Keratinocyte (primary cell): ENCODE measurements at regions not wholly inside any gene's neighbourhood (a gene's known extent, or its start where the extent isn't known, plus 50 kb on each side); places are given as distances from the start of the nearest gene placed in this dataset.

ENCODE experiments used
- DNase-seq: peaks from one replicate; pipeline ENCODE4 v3.0.0-alpha.2; 2011; ENCODE audit warnings: low read depth, missing footprints, low spot score
- FAIRE-seq: peaks from 2 replicates; lab custom pipeline; 2011; peaks lifted over from hg19 to GRCh38; lab: Jason Lieb, UNC
- H2AFZ ChIP-seq: 2 replicates; pipeline ENCODE4 v1.6.0; 2012; ENCODE audit warnings: low read length, control low read depth, inconsistent platforms; ENCODE audit not compliant: control insufficient read depth
- H3K27ac ChIP-seq: 2 replicates; pipeline ENCODE4 v1.5.1; 2011; ENCODE audit warnings: low read length; ENCODE audit not compliant: control insufficient read depth, insufficient read depth
- H3K27me3 ChIP-seq: 3 replicates; pipeline ENCODE4 v1.6.0; 2011; ENCODE audit warnings: low read length; ENCODE audit not compliant: control insufficient read depth, insufficient read depth; ENCODE audit errors: extremely low read depth
- H3K36me3 ChIP-seq, 2 experiments: 2 replicates in 1 of 2; 3 replicates in 1 of 2; pipeline ENCODE4 v1.5.1; 2011; ENCODE audit warnings: low read length in 2 of 2, mild to moderate bottlenecking in 1 of 2; ENCODE audit not compliant: control insufficient read depth in 2 of 2, insufficient read depth in 2 of 2; ENCODE audit errors: extremely low read depth in 1 of 2
- H3K4me1 ChIP-seq: 3 replicates; pipeline ENCODE4 v1.5.1; 2011; ENCODE audit warnings: low read length; ENCODE audit not compliant: control insufficient read depth, insufficient read depth; ENCODE audit errors: extremely low read depth
- H3K4me2 ChIP-seq: 3 replicates; pipeline ENCODE4 v1.6.0; 2011; ENCODE audit warnings: low read depth, low read length; ENCODE audit not compliant: control insufficient read depth, insufficient read depth; ENCODE audit errors: extremely low read depth
- H3K4me3 ChIP-seq, 3 experiments: fragments of 200-600 bp in 1 of 3; sonication (generic) in 1 of 3; 2 replicates in 2 of 3; 3 replicates in 1 of 3; pipeline ENCODE4 v1.5.1; 2011 to 2016; ENCODE audit warnings: low read length in 3 of 3, mild to moderate bottlenecking in 3 of 3, control low read depth in 2 of 3, inconsistent platforms in 1 of 3, low read depth in 1 of 3, mixed read lengths in 1 of 3, mixed run types in 1 of 3, moderate library complexity in 1 of 3; ENCODE audit not compliant: control insufficient read depth in 2 of 3, insufficient read depth in 2 of 3; ENCODE audit errors: extremely low read depth in 1 of 3
- H3K79me2 ChIP-seq: 2 replicates; pipeline ENCODE4 v1.6.0; 2012; ENCODE audit warnings: low read length; ENCODE audit not compliant: control insufficient read depth, insufficient read depth
- H3K9ac ChIP-seq: 3 replicates; pipeline ENCODE4 v1.6.0; 2011; ENCODE audit warnings: low read length; ENCODE audit not compliant: control insufficient read depth, insufficient read depth; ENCODE audit errors: extremely low read depth
- H3K9me1 ChIP-seq: 3 replicates; pipeline ENCODE4 v1.6.0; 2011; ENCODE audit warnings: low read length; ENCODE audit not compliant: control insufficient read depth, insufficient read depth; ENCODE audit errors: extremely low read depth
- H3K9me3 ChIP-seq: 2 replicates; pipeline ENCODE4 v1.5.1; 2012; ENCODE audit warnings: low read depth, low read length; ENCODE audit not compliant: control insufficient read depth
- H4K20me1 ChIP-seq: 3 replicates; pipeline ENCODE4 v1.6.0; 2011; ENCODE audit warnings: low read length; ENCODE audit not compliant: control insufficient read depth, insufficient read depth; ENCODE audit errors: extremely low read depth
- EZH2 ChIP-seq: IDR thresholded peaks from one replicate; pipeline ENCODE4 v1.6.1; 2012; ENCODE audit warnings: inconsistent platforms, mild to moderate bottlenecking, low read length, moderate library complexity
- dilution Hi-C: fragments of 300-500 bp; cut with MboI; formaldehyde crosslinking; loops from one replicate; pipeline ENCODE4 v1.7.0; 2020; ENCODE audit warnings: low sequenced_read_pairs; ENCODE audit not compliant: extremely low pct_ligation_motif_present
- TF ChIP-seq, protein P1 (sequence below), 3 experiments: IDR thresholded peaks in 1 of 3; conservative IDR thresholded peaks in 1 of 3; optimal IDR thresholded peaks in 1 of 3; 2 replicates in 2 of 3; 3 replicates in 1 of 3; pipeline versions ENCODE3 to v1.5.1; 2011; ENCODE audit warnings: low read length in 3 of 3, mild to moderate bottlenecking in 3 of 3, moderate library complexity in 2 of 3, control low read depth in 1 of 3, inconsistent platforms in 1 of 3; ENCODE audit not compliant: insufficient read depth in 2 of 3; ENCODE audit errors: extremely low read depth in 1 of 3

- dilution Hi-C loops = no loop called here
- Histone ChIP-seq H3K27me3 (no peaks in the 10 kb centered on the region), H2AFZ (no peak overlapping the region), H3K4me3 (no peak overlapping the region), H3K4me2 (no peak overlapping the region), H3K4me1 (no peaks in the 10 kb centered on the region), H3K27ac (no peak overlapping the region), H3K9me3 (no peaks in the 10 kb centered on the region), H4K20me1 (no peaks in the 10 kb centered on the region), H3K9ac (no peak overlapping the region), H3K79me2 (no peaks in the 10 kb centered on the region), H3K36me3 (no peaks in the 10 kb centered on the region), H3K9me1 (no peaks in the 10 kb centered on the region)
- FAIRE-seq (no peak), DNase-seq (no peak)
- TF ChIP-seq EZH2 = no peak
- TF ChIP-seq, protein P1, sequence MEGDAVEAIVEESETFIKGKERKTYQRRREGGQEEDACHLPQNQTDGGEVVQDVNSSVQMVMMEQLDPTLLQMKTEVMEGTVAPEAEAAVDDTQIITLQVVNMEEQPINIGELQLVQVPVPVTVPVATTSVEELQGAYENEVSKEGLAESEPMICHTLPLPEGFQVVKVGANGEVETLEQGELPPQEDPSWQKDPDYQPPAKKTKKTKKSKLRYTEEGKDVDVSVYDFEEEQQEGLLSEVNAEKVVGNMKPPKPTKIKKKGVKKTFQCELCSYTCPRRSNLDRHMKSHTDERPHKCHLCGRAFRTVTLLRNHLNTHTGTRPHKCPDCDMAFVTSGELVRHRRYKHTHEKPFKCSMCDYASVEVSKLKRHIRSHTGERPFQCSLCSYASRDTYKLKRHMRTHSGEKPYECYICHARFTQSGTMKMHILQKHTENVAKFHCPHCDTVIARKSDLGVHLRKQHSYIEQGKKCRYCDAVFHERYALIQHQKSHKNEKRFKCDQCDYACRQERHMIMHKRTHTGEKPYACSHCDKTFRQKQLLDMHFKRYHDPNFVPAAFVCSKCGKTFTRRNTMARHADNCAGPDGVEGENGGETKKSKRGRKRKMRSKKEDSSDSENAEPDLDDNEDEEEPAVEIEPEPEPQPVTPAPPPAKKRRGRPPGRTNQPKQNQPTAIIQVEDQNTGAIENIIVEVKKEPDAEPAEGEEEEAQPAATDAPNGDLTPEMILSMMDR (optimal IDR thresholded peaks at IDR 0.05 in 1 of 3, IDR thresholded peaks at IDR 0.05 in 1 of 3, conservative IDR thresholded peaks at IDR 0.05 in 1 of 3; ENCODE audit: extremely low read depth in 1 of 3, insufficient read depth in 2 of 3, low read length in 3 of 3) = no peak
Observed at GRCh38 chr1:184150776-184151531, 99.4 kb downstream of the TSEN15 start.

- no peaks in the 10 kb centered on the region for H3K36me3 ChIP-seq
- H3K9ac ChIP-seq = no peak overlapping the region
- H3K79me2 ChIP-seq = no peaks in the 10 kb centered on the region
- H3K4me2 ChIP-seq = no peak overlapping the region
- no peak for DNase-seq
- no peaks in the 10 kb centered on the region for H3K9me3 ChIP-seq
- H3K27me3 ChIP-seq = no peaks in the 10 kb centered on the region
- dilution Hi-C loops = no loop called here
- no peaks in the 10 kb centered on the region for H4K20me1 ChIP-seq
- H2AFZ ChIP-seq = no peak overlapping the region
- no peak overlapping the region for H3K27ac ChIP-seq
- H3K4me3 ChIP-seq = no peak overlapping the region
- no peak for FAIRE-seq
- H3K9me1 ChIP-seq = no peaks in the 10 kb centered on the region
- H3K4me1 ChIP-seq = peaks cover 6% of the 10 kb centered on the region
- no peak for TF ChIP-seq EZH2
- TF ChIP-seq, protein P1 (optimal IDR thresholded peaks at IDR 0.05 in 1 of 3, IDR thresholded peaks at IDR 0.05 in 1 of 3, conservative IDR thresholded peaks at IDR 0.05 in 1 of 3; ENCODE audit: extremely low read depth in 1 of 3, insufficient read depth in 2 of 3, low read length in 3 of 3) = no peak
Observed at GRCh38 chr1:184152434-184152898, 100.9 kb downstream of the TSEN15 start.
